Jurkat, Clone E6-1 (cell line): ENCODE measurements at regions not wholly inside any gene's neighbourhood (a gene's known extent, or its start where the extent isn't known, plus 50 kb on each side); places are given as distances from the start of the nearest gene placed in this dataset.
A peak's percentile ranks its signal among the peaks of the same experiment; 100 is the strongest.
"Not testable (repeated sequence)": the region's sequence is repeated elsewhere in the genome, so short reads cannot be mapped to it uniquely, and the experiment has no call there.

Source experiments
- DNase-seq: peaks from one replicate; pipeline ENCODE4 v3.0.0-alpha.2; 2011; ENCODE audit warnings: low read depth, low spot score
- H3K4me3 ChIP-seq: 2 replicates; pipeline ENCODE4 v1.5.1; 2011; ENCODE audit warnings: mild to moderate bottlenecking, low read length, control low read depth, moderate library complexity

DNA sequence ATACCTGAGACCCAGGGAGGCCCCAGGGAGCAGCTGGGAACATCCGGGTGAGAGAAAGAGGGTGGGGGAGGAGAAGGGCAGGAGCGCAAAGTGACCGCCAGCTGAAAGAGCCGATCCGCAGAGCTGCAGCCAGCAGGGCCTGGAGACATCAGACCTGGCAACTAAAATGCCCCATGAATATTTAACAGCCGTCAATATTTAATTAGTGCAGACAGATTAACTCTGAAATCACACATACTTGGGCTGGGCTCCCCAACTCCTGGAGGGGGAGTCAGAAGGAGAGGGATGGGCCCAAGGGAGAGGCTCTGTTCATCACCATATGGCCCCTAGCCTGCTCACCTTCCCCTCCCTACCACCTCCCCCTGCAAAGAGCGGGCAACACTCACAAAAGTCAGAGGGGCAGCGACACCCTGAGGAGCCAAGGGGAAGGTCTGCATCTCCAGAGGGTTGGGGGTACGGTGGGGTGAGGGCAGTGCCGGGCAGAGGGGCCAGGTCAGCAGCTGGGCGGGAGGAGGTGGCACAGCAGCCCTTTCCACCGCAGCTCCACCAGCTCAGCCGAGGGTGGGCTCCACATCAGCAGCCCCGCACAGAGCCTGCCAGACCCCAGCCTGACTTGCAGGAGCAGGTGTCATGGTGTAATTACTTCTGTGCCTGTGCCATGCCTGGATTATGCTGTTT, 61.9 kb upstream of the CCL1 start:
- no peak overlapping the region for H3K4me3 ChIP-seq
- no peak for DNase-seq

DNA sequence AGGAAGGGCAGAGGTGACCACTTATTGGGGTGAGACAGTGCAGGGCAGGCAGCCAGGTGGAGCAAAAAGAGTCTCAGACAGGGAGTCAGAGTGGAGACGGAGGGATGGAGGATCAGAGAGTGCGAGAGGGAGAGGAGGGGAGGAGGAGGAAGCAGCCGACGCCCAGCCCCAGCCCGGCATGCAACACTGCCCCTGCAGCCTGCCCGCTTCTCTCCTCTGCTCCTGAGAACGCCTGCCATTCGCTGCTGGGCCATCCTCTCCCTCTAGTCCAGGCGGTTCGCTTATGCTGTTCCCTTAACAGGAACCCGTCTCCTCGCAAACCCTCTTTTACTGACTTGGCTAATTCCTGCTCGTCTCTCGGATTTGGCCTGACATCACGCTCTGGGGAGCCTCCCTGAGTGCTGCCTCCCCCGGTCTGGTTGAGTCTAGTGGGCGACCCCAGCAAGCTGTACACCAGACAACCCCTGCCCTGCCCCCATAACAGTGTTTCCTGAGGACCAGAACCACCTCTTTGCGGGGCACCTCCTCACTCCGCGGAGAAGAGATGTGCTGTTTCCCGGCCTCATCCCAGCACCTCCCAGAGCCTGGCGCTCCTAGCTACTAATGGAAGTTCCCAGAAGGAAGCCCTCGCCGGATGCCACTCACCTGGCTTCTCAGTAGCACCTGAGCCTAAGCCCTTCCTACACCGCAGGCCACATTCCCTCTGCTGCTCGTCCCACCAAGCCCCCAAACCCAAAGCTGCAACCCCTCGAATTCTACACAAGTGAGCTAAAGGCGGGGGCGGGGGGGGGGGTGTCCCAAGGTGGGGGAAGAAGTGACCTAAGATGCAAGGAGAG, 61.2 kb upstream of the CCL1 start:
- no peak overlapping the region for H3K4me3 ChIP-seq
- no peak for DNase-seq

DNA sequence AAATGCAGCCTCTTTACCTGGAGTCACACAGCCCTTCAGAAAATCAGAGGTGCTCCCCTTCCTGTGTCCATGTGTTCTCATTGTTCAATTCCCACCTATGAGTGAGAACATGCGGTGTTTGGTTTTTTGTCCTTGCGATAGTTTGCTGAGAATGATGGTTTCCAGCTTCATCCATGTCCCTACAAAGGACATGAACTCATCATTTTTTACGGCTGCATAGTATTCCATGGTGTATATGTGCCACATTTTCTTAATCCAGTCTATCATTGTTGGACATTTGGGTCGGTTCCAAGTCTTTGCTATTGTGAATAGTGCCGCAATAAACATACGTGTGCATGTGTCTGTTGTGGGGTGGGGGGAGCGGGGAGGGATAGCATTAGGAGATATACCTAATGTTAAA, 60.3 kb upstream of the CCL1 start:
- H3K4me3 ChIP-seq, DNase-seq: not testable (repeated sequence)

DNA sequence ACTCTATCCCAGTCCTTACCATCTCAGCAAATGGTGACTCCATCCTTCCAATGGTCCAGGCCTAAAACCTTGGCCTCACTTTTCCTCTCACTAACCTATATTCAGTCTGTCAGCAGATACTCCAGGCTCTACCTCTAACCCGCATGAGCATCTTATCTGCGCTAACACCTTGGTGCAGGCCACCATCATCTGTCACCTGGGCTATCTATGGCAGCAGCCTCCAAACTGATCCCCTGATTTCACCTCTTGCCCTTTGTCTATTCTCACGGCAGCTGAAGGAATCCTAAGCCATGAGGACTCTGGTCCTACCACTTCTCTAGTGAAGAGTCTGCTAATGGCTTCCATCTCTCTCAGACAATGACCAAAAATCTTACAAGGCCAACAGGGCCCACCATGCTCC, 57.9 kb upstream of the CCL1 start:
- H3K4me3 ChIP-seq = no peak overlapping the region
- no peak for DNase-seq

DNA sequence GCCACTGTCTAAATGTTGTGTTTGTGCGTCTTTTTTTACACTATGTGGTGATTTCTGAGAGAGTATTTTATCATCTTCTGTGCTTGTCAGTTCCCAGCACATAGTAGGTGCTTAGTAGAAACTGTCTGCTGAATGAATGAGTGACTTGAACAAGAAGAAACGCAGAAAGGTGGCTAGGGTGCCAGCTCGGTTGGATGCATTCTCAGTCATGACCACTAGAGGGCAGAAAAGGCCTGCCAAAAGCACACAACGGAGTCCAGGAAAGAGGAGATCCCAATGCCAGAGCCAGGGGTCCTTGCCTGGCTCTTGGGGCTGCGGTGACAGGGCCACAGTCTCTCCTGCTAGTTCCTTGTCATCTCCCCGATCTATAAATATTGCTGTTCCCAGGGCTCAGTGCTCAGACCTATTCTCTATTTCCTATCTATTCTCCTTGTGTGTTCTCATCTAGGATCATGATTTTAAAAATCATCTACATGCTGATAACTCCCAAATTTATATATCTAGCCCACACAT, 57.3 kb upstream of the CCL1 start:
- peak; percentile 71 for DNase-seq
- H3K4me3 ChIP-seq = no peak overlapping the region

DNA sequence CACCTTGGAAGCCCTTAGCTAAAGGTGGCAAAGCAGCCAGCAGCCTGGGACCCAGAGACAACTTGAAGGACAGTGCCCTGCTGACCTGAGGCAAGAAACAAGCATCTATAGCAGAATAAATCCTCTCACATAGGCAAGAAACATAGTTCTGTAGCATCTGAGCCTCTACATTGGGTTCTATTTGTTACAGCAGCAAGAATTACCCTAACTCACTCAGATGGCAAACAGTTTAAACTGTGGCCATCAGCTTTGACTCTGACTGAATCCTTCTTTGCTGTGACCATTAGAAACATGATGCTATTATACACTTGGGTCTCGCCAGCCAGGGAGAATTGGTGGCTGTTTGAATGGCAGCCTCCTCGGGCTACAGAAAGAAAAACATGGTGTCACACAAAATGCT, 53.1 kb upstream of the CCL1 start:
- DNase-seq = no peak
- H3K4me3 ChIP-seq = no peak overlapping the region

DNA sequence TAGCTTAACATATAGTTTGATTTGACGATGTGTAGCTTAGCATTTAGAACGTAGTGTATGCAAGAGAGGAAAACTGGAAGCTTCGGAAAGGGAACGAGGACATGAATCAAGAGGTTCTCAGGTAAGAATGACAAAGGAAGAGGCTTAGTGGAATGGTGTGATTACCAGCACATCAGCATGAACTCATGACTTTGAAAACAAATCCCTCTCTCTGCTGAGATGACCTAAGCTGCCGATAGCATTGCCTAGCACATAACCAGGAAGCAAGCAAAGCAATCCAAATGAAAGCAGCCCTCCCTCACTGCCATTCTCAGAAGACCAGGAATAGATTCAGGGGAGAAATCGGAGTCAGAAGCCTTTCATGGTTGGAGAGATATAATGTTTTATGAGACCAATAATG, 51.3 kb upstream of the CCL1 start:
- no peak for DNase-seq
- no peak overlapping the region for H3K4me3 ChIP-seq

DNA sequence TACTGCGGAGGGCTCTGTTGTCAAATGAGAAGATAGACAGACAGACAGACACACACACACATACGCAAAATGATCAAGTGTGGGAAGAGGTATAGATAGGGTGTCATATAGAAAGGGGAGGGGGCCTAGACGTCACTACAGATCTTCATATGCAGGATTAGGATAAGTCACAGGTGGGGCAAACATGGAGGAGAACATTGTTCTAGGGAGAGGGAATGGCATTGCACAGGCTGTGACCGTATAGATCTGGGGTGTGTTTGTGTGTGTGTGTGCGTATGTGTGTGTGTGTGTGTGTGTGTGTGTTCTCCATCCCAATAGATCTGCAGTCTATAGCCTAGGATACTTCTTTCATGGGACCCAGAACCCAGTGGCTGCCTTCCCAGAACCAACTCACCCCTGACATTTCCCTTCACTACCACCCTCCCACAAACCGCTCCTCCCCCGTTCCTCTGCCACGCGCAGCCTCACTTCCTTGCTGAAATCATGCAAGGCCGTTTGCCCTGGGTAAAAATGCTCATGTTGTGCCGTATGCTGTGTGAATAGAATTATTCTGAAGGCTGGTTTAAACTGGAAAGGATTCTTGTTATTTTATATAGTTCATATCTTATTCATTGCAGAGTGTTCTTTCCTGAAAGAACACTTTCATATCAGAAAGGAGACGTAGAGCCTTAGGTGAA, 50.5 kb upstream of the CCL1 start:
- no peak overlapping the region for H3K4me3 ChIP-seq

DNA sequence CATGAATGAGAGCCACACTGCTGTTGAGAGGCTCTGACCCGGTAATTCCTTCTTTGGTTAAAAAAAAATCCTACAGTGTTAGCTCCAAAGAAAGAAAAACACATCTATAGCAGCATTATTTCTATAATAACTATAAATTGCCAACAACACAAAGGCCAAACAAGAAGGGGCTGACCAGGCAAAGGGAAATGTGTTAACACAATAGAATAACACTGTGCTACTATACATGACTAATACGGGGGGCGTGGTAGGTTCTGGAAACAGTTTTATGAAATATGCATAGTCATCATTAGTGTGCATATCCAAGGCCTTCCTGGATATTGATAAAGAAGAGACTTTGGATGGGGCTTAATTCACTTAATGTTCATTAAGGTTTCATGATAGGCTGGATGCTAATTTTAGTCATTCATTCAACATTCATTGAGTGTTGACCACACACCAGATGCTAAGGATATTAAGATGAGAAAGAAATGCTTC, 50.0 kb upstream of the CCL1 start:
- no peak for DNase-seq

More for the DNA sequence above, 50.5 kb upstream of the CCL1 start:
- no peak for DNase-seq

More for the DNA sequence above, 50.0 kb upstream of the CCL1 start:
- H3K4me3 ChIP-seq = no peak overlapping the region
